HK-2 (cell line): ENCODE measurements at regions not wholly inside any gene's neighbourhood (a gene's known extent, or its start where the extent isn't known, plus 50 kb on each side); places are given as distances from the start of the nearest gene placed in this dataset.
"Not testable (repeated sequence)": the region's sequence is repeated elsewhere in the genome, so short reads cannot be mapped to it uniquely, and the experiment has no call there.

Experiments
- DNase-seq: peaks from one replicate; pipeline ENCODE4 v3.0.0-alpha.2; 2018; ENCODE audit not compliant: unreplicated experiment

- no peak for DNase-seq
Observed at GRCh38 chrX:63466690-63467089, 115.6 kb upstream of the SPIN4 start.

DNA sequence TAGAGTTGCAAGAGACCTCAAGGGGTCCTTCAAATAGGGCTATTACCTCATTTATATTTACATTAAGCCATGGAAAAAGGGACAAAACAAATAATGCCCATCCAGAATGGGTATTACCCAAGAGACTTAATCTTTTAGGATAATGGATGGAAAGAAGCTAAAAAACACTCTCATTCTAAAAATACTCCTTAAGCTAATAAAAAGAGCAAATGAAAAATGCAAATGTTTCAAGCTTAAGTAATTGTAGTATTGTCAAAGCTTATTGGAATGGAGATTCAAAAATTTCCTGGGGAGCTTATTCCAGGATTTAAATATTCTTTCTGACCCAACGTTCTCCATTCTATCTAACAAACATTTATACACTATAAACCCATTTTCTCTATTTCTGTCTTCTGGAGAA, 107.8 kb upstream of the SPIN4 start:
- no peak for DNase-seq

GRCh38 chrX:63453571-63453970, 102.4 kb upstream of the SPIN4 start:
- no peak for DNase-seq

- DNase-seq = no peak
Observed at GRCh38 chrX:63441717-63442116, 90.6 kb upstream of the SPIN4 start.

DNA sequence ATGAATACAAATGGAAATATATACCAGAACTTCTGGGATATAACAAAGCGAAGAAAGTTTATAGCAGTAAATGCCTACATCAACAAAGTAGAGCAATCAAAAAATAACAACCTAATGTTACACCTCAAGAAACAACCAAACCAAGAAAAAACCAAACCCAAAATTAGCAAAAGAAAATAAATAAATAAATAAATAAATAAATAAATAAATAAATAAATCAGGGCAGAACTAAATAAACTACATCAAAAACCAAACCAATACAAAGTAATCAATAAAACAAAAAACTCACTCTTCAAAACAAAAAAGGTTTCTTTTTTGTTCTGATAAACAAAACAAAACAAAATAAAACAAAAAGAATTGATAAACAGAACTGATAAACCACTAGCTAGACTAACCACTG, 88.4 kb upstream of the SPIN4 start:
- DNase-seq = no peak

GRCh38 chrX:63436865-63437264, 85.7 kb upstream of the SPIN4 start:
- DNase-seq = no peak

DNA sequence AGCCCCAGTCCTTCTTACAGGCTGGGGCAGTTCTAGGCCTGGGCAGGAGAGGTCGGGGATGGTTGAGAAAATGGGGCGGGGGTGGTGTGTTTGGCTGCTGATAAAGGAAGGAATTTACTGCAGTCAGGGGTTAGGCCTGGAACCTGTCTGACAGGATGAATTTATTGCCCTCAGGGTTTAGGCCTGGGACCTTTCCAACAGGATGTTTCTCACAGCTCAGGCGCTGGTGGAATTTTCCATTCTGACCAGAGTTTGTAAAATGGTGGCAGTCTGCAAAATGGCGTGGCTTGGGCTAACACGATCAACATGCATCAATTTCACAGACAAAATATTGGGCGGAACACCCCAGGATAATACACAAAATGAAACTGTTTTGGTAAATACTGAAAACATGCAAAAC, 83.5 kb upstream of the SPIN4 start:
- DNase-seq = peak; percentile 12

DNA sequence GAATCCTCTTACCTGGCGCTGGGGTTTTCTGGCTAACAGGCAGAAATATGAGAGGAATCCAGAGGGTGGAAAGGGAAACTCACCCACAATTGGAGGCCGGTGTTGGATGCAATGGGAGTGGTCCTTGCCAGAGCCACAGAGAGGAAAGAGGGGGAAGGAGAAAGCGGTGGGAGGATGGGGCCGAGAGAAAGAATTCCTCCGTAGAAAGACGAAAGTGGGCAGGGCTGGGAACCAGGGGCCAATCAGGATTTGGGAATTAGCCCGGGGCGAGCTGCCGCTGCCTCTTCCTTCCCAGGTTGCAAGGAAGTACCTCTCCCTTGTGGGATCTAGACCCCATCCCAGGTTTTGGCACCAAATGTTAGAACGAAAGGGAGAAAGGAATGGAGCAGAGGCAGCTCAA, 83.1 kb upstream of the SPIN4 start:
- no peak for DNase-seq

DNA sequence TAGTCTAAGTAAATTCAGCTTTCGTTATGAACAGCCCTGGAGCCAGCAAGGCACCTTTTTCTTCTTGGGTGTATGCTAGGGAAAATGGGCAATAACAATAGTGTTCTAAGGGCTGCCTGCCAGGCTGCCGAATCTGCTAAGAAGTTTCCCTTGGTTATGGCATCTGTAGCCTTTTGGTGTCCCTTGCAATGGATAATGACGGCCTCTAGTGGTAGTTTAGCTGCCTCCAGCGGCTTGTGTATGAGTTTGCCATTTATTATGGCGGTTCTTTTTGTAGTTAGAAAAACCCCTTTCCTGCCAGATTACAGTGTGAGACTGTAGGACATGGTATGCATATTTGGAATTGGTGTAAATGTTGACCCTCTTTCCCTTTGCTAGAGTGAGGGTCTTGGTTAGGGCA, 78.9 kb upstream of the SPIN4 start:
- DNase-seq = no peak

DNA sequence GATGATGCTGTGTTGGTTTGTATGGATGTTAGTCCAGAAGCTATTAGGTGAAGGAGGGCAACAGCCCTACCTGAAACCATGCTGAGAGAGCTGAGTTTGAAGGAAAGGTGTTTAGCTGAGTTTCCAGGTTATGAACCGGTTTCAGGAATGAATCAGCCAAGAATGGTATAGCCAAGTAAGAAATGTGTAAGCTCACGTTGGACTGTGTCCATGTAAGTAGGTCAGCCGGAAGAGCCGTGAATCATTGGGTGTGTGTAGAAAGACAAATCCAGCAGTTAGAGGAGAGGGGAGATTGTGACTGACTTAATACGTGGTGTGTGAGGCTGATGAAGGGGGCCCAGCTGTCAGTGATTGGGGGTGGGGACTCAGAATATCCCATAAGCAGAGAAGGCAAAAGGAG, 77.2 kb upstream of the SPIN4 start:
- DNase-seq = no peak

DNA sequence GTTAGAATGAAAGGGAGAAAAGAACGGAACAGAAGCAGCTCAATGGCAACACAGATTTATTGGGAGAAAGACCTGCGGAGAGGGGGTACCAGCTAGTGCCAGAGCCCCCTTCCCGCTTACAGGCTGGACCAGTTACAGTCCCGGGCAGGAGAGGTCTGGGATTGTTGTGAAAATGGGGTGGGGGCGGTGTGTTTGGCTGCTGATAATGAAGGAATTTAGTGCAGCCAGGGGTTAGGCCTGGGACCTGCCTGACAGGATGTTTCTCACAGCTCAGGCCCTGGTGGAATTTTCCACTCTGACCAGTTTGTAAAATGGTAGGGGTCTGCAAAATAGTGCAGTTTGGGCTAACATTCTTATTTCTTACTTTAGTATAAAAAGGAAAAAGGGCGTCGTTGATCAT, 75.4 kb upstream of the SPIN4 start:
- DNase-seq = no peak

- DNase-seq = no peak
Observed at GRCh38 chrX:63424063-63424462, 72.9 kb upstream of the SPIN4 start.

GRCh38 chrX:63421411-63421810, 70.3 kb upstream of the SPIN4 start:
- DNase-seq = no peak

GRCh38 chrX:63418211-63418610, 67.1 kb upstream of the SPIN4 start:
- DNase-seq = no peak

GRCh38 chrX:63417649-63418048, 66.5 kb upstream of the SPIN4 start:
- DNase-seq = no peak

DNA sequence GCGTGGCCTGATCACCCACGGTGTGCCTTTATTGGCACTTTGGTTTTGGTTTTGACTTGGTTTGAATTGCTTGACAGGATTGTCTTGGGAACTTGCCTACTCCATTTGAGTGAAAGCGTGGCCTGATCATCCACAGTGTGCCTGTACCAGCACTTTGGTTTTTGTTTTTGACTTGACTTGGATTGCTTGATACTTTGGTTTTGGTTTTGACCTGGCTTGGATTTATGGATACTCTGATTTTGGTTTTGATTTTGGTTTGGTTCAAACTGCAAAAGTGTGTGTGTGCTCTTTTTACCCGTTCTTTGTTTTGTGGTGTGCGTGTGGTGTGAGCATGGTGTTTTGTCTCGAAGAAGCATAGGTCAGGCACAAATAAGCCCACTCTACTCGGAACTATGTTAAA, 58.8 kb upstream of the SPIN4 start:
- DNase-seq = not testable (repeated sequence)

DNA sequence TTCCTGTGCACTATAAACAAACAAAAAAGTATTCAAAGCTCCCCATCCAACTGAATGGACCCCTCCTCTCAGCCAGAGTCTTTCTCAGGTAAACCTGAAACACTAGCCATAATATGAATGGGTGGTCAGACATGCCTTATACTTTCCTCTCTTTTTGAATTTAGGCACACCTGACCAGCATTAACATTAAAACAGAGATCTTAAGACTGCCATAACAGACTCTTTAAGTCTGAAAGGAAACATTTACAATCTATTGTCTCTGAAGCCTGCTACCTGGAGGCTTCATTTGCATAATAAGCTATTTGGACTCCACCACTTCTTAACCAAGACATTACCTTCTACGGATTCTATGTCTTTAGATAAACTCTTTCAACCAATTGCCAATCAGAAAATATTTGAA, 56.9 kb upstream of the SPIN4 start:
- DNase-seq = no peak

DNA sequence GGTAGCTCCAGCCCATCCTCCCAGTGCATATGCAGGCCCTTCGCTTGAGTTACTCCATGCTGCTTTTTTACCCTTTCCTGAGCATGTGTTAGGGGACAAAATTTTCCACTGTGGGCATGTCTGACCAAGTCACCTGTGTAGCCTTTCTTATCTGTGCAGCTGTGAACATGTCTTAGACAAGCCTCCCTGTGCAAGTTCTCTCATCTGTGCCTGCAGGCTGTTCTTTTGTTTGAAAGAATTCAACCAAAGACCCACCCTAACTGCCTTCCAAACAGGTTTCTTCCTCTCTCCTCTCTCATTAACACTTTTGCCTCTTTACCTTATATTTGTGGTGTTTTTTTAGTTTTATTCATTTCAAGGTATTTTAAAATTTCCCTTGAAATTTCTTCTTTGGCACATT, 53.2 kb upstream of the SPIN4 start:
- DNase-seq = no peak

- DNase-seq = no peak
Observed at GRCh38 chrX:63402106-63402505, 51.0 kb upstream of the SPIN4 start.
